ENCODE measurements at regions not wholly inside any gene's neighbourhood (a gene's known extent, or its start where the extent isn't known, plus 50 kb on each side); places are given as distances from the start of the nearest gene placed in this dataset.

GRCh38 chr2:4973354-4973753, 718.8 kb upstream of the SOX11 start:
- no peak for TF ChIP-seq HOXA7 (CRISPR knock-in tag; IDR thresholded peaks at IDR 0.05)
- TF ChIP-seq CTCF (IDR thresholded peaks at IDR 0.05), result no peak
- no peak for TF ChIP-seq MAX (IDR thresholded peaks at IDR 0.05)
- TF ChIP-seq POLR2A (IDR thresholded peaks at IDR 0.05; ENCODE audit: low read length), result no peak
- TF ChIP-seq RCOR1 (IDR thresholded peaks at IDR 0.05; ENCODE audit: low read depth, low read length), result no peak
- no peak for TF ChIP-seq PHF8 (IDR thresholded peaks at IDR 0.05; ENCODE audit: borderline replicate concordance, low read depth)
- TF ChIP-seq JUN (IDR thresholded peaks at IDR 0.05), result no peak
- no peak for TF ChIP-seq REST (IDR thresholded peaks at IDR 0.05)
- no peak for TF ChIP-seq USF2 (IDR thresholded peaks at IDR 0.05)
